Activated T-cell treated with anti-CD3 and anti-CD28 coated beads, Interleukin-2, amount 50 U/mL, for 4 hours (primary cell): ENCODE measurements at regions not wholly inside any gene's neighbourhood (a gene's known extent, or its start where the extent isn't known, plus 50 kb on each side); places are given as distances from the start of the nearest gene placed in this dataset.

Experiments used
- ATAC-seq, 2 donors: fragments of 200-7000 bp; cut with Tn5 transposase; one replicate each; pipeline ENCODE4 v1.10.0; 2021
- DNase-seq: peaks from one replicate; pipeline ENCODE4 v3.0.0-alpha.2; 2020
- H3K27me3 Mint-ChIP-seq: one replicate; pipeline ENCODE4 v1.8.0; 2021; ENCODE audit warnings: low read depth, mixed read lengths
- H3K36me3 Mint-ChIP-seq: one replicate; pipeline ENCODE4 v1.8.0; 2022; ENCODE audit warnings: mixed read lengths; ENCODE audit not compliant: insufficient read depth
- H3K4me1 Mint-ChIP-seq: one replicate; pipeline ENCODE4 v1.8.0; 2021; ENCODE audit warnings: low read depth, mixed read lengths
- H3K4me3 Mint-ChIP-seq: one replicate; pipeline ENCODE4 v1.8.0; 2021; ENCODE audit warnings: mild to moderate bottlenecking, moderate library complexity, mixed read lengths
- H3K9me3 Mint-ChIP-seq: one replicate; pipeline ENCODE4 v1.8.0; 2021; ENCODE audit warnings: mixed read lengths

- no peaks in the 10 kb centered on the region for H3K36me3 Mint-ChIP-seq
- H3K4me3 Mint-ChIP-seq, result no peak overlapping the region
- no peaks in the 10 kb centered on the region for H3K4me1 Mint-ChIP-seq
- ATAC-seq, result no peak
- no peak for DNase-seq
- H3K27me3 Mint-ChIP-seq, result no peaks in the 10 kb centered on the region
- no peaks in the 10 kb centered on the region for H3K9me3 Mint-ChIP-seq
Observed at GRCh38 chr20:16119909-16120308, 453.3 kb downstream of the KIF16B start.

GRCh38 chr20:16115911-16116552 is 457.2 kb downstream of the KIF16B start:
- no peak for ATAC-seq

GRCh38 chr20:16113736-16114135 is 459.5 kb downstream of the KIF16B start:
- peaks cover 5% of the 10 kb centered on the region for H3K9me3 Mint-ChIP-seq
- H3K4me1 Mint-ChIP-seq, result peaks cover 2% of the 10 kb centered on the region
- no peak overlapping the region for H3K4me3 Mint-ChIP-seq
- DNase-seq, result no peak
- no peak for ATAC-seq
- H3K36me3 Mint-ChIP-seq, result no peaks in the 10 kb centered on the region
- H3K27me3 Mint-ChIP-seq, result no peaks in the 10 kb centered on the region

More at GRCh38 chr20:16115911-16116552, 457.2 kb downstream of the KIF16B start:
- Mint-ChIP-seq H3K36me3 (no peaks in the 10 kb centered on the region), H3K4me3 (no peak overlapping the region), H3K4me1 (peaks cover 2% of the 10 kb centered on the region), H3K9me3 (no peaks in the 10 kb centered on the region), H3K27me3 (no peaks in the 10 kb centered on the region)
- no peak for DNase-seq

- Mint-ChIP-seq H3K4me3 (no peak overlapping the region), H3K36me3 (no peaks in the 10 kb centered on the region), H3K27me3 (no peaks in the 10 kb centered on the region), H3K4me1 (peaks cover 2% of the 10 kb centered on the region), H3K9me3 (peaks cover 5% of the 10 kb centered on the region)
- no peak for DNase-seq
- no peak for ATAC-seq
Observed at GRCh38 chr20:16111852-16112412, 461.3 kb downstream of the KIF16B start.

- H3K4me3 Mint-ChIP-seq, result no peak overlapping the region
- H3K4me1 Mint-ChIP-seq, result peaks cover 2% of the 10 kb centered on the region
- ATAC-seq, result no peak
- H3K9me3 Mint-ChIP-seq, result peaks cover 7% of the 10 kb centered on the region
- DNase-seq, result no peak
- no peaks in the 10 kb centered on the region for H3K36me3 Mint-ChIP-seq
- no peaks in the 10 kb centered on the region for H3K27me3 Mint-ChIP-seq
Observed at GRCh38 chr20:16111172-16111832, 461.9 kb downstream of the KIF16B start.

- H3K4me3 Mint-ChIP-seq, result no peak overlapping the region
- H3K4me1 Mint-ChIP-seq, result no peaks in the 10 kb centered on the region
- no peaks in the 10 kb centered on the region for H3K36me3 Mint-ChIP-seq
- no peaks in the 10 kb centered on the region for H3K27me3 Mint-ChIP-seq
- H3K9me3 Mint-ChIP-seq, result peaks cover 9% of the 10 kb centered on the region
- DNase-seq, result no peak
- ATAC-seq, result no peak
Observed at GRCh38 chr20:16107172-16107870, 465.9 kb downstream of the KIF16B start.

GRCh38 chr20:16106191-16106849 is 466.9 kb downstream of the KIF16B start:
- H3K36me3 Mint-ChIP-seq, result no peaks in the 10 kb centered on the region
- H3K4me3 Mint-ChIP-seq, result no peak overlapping the region
- H3K9me3 Mint-ChIP-seq, result peaks cover 9% of the 10 kb centered on the region
- no peaks in the 10 kb centered on the region for H3K4me1 Mint-ChIP-seq
- no peak for DNase-seq
- H3K27me3 Mint-ChIP-seq, result no peaks in the 10 kb centered on the region
- ATAC-seq, result no peak

- DNase-seq, result no peak
- peaks cover 7% of the 10 kb centered on the region for H3K9me3 Mint-ChIP-seq
- H3K36me3 Mint-ChIP-seq, result no peaks in the 10 kb centered on the region
- ATAC-seq, result no peak
- no peak overlapping the region for H3K4me3 Mint-ChIP-seq
- no peaks in the 10 kb centered on the region for H3K4me1 Mint-ChIP-seq
- no peaks in the 10 kb centered on the region for H3K27me3 Mint-ChIP-seq
Observed at GRCh38 chr20:16104783-16105182, 468.5 kb downstream of the KIF16B start.
